ENCODE measurements at regions not wholly inside any gene's neighbourhood (a gene's known extent, or its start where the extent isn't known, plus 50 kb on each side); places are given as distances from the start of the nearest gene placed in this dataset.

DNA sequence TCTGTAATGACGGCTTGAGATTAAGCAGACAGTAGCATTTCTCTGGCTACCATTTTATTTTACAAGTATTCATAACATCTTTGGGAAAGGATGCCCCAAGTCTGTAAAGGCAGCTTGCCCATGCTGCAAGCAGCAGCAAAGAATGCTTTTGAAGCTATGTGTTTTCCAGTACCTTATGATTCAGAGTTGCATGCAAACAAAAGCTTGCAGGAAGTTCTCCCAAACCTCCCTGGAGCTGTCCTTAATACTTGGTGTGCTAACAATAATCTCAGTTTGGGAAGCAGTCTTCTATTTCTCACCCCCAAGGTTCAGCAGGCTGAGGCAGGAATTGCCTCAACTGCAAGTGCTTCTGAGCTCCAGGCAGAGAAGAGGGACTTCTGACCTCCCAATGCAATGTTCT is 60.8 kb downstream of the CCNA1 start:
- DNase-seq (ENCODE audit: low read depth, low spot score), result no peak
- Mint-ChIP-seq H3K27ac (ENCODE audit: unreplicated experiment) (no peak overlapping the region), H3K36me3 (ENCODE audit: low read depth) (no peaks in the 10 kb centered on the region), H3K9me3 (no peaks in the 10 kb centered on the region), H3K4me1 (no peaks in the 10 kb centered on the region), H3K27me3 (ENCODE audit: low read depth) (peaks cover 3% of the 10 kb centered on the region), H3K4me3 (no peak overlapping the region)
- TF ChIP-seq, protein P1, sequence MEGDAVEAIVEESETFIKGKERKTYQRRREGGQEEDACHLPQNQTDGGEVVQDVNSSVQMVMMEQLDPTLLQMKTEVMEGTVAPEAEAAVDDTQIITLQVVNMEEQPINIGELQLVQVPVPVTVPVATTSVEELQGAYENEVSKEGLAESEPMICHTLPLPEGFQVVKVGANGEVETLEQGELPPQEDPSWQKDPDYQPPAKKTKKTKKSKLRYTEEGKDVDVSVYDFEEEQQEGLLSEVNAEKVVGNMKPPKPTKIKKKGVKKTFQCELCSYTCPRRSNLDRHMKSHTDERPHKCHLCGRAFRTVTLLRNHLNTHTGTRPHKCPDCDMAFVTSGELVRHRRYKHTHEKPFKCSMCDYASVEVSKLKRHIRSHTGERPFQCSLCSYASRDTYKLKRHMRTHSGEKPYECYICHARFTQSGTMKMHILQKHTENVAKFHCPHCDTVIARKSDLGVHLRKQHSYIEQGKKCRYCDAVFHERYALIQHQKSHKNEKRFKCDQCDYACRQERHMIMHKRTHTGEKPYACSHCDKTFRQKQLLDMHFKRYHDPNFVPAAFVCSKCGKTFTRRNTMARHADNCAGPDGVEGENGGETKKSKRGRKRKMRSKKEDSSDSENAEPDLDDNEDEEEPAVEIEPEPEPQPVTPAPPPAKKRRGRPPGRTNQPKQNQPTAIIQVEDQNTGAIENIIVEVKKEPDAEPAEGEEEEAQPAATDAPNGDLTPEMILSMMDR (conservative IDR thresholded peaks at IDR 0.05), result no peak

DNA sequence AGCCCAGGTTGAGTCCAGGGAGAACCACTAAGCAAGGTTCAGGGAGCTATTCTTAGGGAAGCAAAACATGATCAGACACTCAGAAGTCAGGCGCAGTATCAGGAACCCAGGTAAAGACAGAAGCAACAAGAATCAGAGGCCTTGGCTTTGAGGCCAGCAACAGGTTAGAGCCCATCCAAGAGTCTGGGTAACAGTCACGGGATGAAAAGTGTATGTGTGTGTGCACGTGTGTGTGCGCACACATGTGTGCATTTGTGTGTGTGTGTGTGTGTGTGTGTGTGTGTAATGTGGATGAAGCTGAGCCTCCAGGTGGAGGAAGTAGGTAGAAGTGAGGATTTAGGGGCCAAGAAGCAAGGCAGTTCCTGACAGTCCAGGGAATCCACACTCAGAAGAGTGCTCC is 63.1 kb downstream of the CCNA1 start:
- H3K27me3 Mint-ChIP-seq (ENCODE audit: low read depth), result peaks cover 3% of the 10 kb centered on the region
- no peaks in the 10 kb centered on the region for H3K36me3 Mint-ChIP-seq (ENCODE audit: low read depth)
- H3K9me3 Mint-ChIP-seq, result no peaks in the 10 kb centered on the region
- TF ChIP-seq, protein P1 (conservative IDR thresholded peaks at IDR 0.05), result no peak
- no peak for DNase-seq (ENCODE audit: low read depth, low spot score)
- H3K27ac Mint-ChIP-seq (ENCODE audit: unreplicated experiment), result no peak overlapping the region
- no peak overlapping the region for H3K4me3 Mint-ChIP-seq
- H3K4me1 Mint-ChIP-seq, result no peaks in the 10 kb centered on the region

- Mint-ChIP-seq H3K36me3 (ENCODE audit: low read depth) (no peaks in the 10 kb centered on the region), H3K9me3 (peaks cover 2% of the 10 kb centered on the region), H3K4me1 (no peaks in the 10 kb centered on the region), H3K27me3 (ENCODE audit: low read depth) (no peaks in the 10 kb centered on the region), H3K27ac (ENCODE audit: unreplicated experiment) (no peak overlapping the region), H3K4me3 (no peak overlapping the region)
- no peak for DNase-seq (ENCODE audit: low read depth, low spot score)
- TF ChIP-seq, protein P1 (conservative IDR thresholded peaks at IDR 0.05), result peak; percentile 38
These were observed 77.1 kb downstream of the CCNA1 start for GRCh38 chr13:36509369-36509768.

GRCh38 chr13:36512771-36513170 is 80.5 kb downstream of the CCNA1 start:
- no peak overlapping the region for H3K4me3 Mint-ChIP-seq
- H3K36me3 Mint-ChIP-seq (ENCODE audit: low read depth), result no peaks in the 10 kb centered on the region
- H3K9me3 Mint-ChIP-seq, result no peaks in the 10 kb centered on the region
- no peaks in the 10 kb centered on the region for H3K27me3 Mint-ChIP-seq (ENCODE audit: low read depth)
- H3K4me1 Mint-ChIP-seq, result no peaks in the 10 kb centered on the region
- no peak overlapping the region for H3K27ac Mint-ChIP-seq (ENCODE audit: unreplicated experiment)
- DNase-seq (ENCODE audit: low read depth, low spot score), result no peak
- TF ChIP-seq, protein P1 (conservative IDR thresholded peaks at IDR 0.05), result no peak

DNA sequence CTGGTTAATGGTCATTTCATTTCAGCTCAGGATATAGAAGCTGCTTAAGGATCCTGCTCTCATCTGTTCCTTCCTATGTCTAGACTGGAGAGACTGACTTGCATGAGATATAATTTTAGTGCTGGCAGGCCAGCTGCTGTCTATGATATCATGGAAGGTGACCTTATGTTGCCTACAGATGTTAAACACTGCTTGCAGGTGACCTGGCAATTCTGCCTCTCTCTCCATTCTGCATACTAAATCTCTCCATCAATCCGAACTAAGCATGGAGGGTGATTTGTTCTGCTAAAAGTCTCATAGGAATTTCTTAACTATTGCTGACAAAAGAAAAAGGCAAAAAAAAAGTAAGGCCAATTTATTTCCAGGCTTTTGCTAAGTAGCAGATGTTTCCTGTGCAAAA is 81.0 kb downstream of the CCNA1 start:
- no peaks in the 10 kb centered on the region for H3K4me1 Mint-ChIP-seq
- no peaks in the 10 kb centered on the region for H3K27me3 Mint-ChIP-seq (ENCODE audit: low read depth)
- H3K9me3 Mint-ChIP-seq, result no peaks in the 10 kb centered on the region
- TF ChIP-seq, protein P1 (conservative IDR thresholded peaks at IDR 0.05), result no peak
- H3K36me3 Mint-ChIP-seq (ENCODE audit: low read depth), result no peaks in the 10 kb centered on the region
- DNase-seq (ENCODE audit: low read depth, low spot score), result no peak
- H3K4me3 Mint-ChIP-seq, result no peak overlapping the region
- no peak overlapping the region for H3K27ac Mint-ChIP-seq (ENCODE audit: unreplicated experiment)

GRCh38 chr13:36515466-36515865 is 83.2 kb downstream of the CCNA1 start:
- Mint-ChIP-seq H3K27ac (ENCODE audit: unreplicated experiment) (no peak overlapping the region), H3K27me3 (ENCODE audit: low read depth) (no peaks in the 10 kb centered on the region), H3K9me3 (no peaks in the 10 kb centered on the region), H3K4me3 (no peak overlapping the region), H3K36me3 (ENCODE audit: low read depth) (no peaks in the 10 kb centered on the region), H3K4me1 (no peaks in the 10 kb centered on the region)
- TF ChIP-seq, protein P1 (conservative IDR thresholded peaks at IDR 0.05), result no peak
- no peak for DNase-seq (ENCODE audit: low read depth, low spot score)

Data from neural crest cell (in vitro differentiated cells).